ENCODE measurements at regions not wholly inside any gene's neighbourhood (a gene's known extent, or its start where the extent isn't known, plus 50 kb on each side); places are given as distances from the start of the nearest gene placed in this dataset.

GRCh38 chr2:217116610-217117009 lies 256.7 kb upstream of the TNP1 start:
- TF ChIP-seq CTCF (IDR thresholded peaks at IDR 0.05) (no peak), FOXM1 (IDR thresholded peaks at IDR 0.05; ENCODE audit: low read depth) (no peak), ELF1 (IDR thresholded peaks at IDR 0.05) (no peak), JUND (IDR thresholded peaks at IDR 0.05) (no peak), GABPA (IDR thresholded peaks at IDR 0.05; ENCODE audit: low read depth) (no peak), TAF1 (IDR thresholded peaks at IDR 0.05; ENCODE audit: borderline replicate concordance, low read depth, low read length) (no peak)
